ENCODE measurements at regions not wholly inside any gene's neighbourhood (a gene's known extent, or its start where the extent isn't known, plus 50 kb on each side); places are given as distances from the start of the nearest gene placed in this dataset.

GRCh38 chr18:41754332-41754731 lies 200.7 kb upstream of the PIK3C3 start:
- DNase-seq (ENCODE audit: low read depth in 2 of 2), result no peak

- DNase-seq (ENCODE audit: low read depth in 2 of 2), result no peak
Observed at GRCh38 chr18:41753826-41754225, 201.2 kb upstream of the PIK3C3 start.

GRCh38 chr18:41752826-41753225 lies 202.2 kb upstream of the PIK3C3 start:
- no peak for DNase-seq (ENCODE audit: low read depth in 2 of 2)

- DNase-seq (ENCODE audit: low read depth in 2 of 2), result no peak
Observed at GRCh38 chr18:41751652-41752051, 203.4 kb upstream of the PIK3C3 start.

GRCh38 chr18:41751161-41751560 lies 203.9 kb upstream of the PIK3C3 start:
- no peak for DNase-seq (ENCODE audit: low read depth in 2 of 2)

- no peak for DNase-seq (ENCODE audit: low read depth in 2 of 2)
Observed at GRCh38 chr18:41747723-41748242, 207.3 kb upstream of the PIK3C3 start.

- DNase-seq (ENCODE audit: low read depth in 2 of 2), result peak in 1 of 2 donors; percentile 3
Observed at GRCh38 chr18:41745166-41746049, 209.6 kb upstream of the PIK3C3 start.

- DNase-seq (ENCODE audit: low read depth in 2 of 2), result no peak
Observed at GRCh38 chr18:41744421-41745030, 210.5 kb upstream of the PIK3C3 start.

- DNase-seq (ENCODE audit: low read depth in 2 of 2), result no peak
Observed at GRCh38 chr18:41737218-41737617, 217.8 kb upstream of the PIK3C3 start.

GRCh38 chr18:41734917-41735316 lies 220.1 kb upstream of the PIK3C3 start:
- no peak for DNase-seq (ENCODE audit: low read depth in 2 of 2)

- DNase-seq (ENCODE audit: low read depth in 2 of 2), result no peak
Observed at GRCh38 chr18:41732356-41732755, 222.7 kb upstream of the PIK3C3 start.

- no peak for DNase-seq (ENCODE audit: low read depth in 2 of 2)
Observed at GRCh38 chr18:41731884-41732283, 223.2 kb upstream of the PIK3C3 start.

- no peak for DNase-seq (ENCODE audit: low read depth in 2 of 2)
Observed at GRCh38 chr18:41724195-41724594, 230.8 kb upstream of the PIK3C3 start.

- DNase-seq (ENCODE audit: low read depth in 2 of 2), result no peak
Observed at GRCh38 chr18:41721103-41721790, 233.8 kb upstream of the PIK3C3 start.

- DNase-seq (ENCODE audit: low read depth in 2 of 2), result no peak
Observed at GRCh38 chr18:41720226-41720625, 234.8 kb upstream of the PIK3C3 start.

- no peak for DNase-seq (ENCODE audit: low read depth in 2 of 2)
Observed at GRCh38 chr18:41719808-41720207, 235.2 kb upstream of the PIK3C3 start.

- DNase-seq (ENCODE audit: low read depth in 2 of 2), result no peak
Observed at GRCh38 chr18:41714872-41715271, 240.2 kb upstream of the PIK3C3 start.

- no peak for DNase-seq (ENCODE audit: low read depth in 2 of 2)
Observed at GRCh38 chr18:41713969-41714825, 240.8 kb upstream of the PIK3C3 start.

- no peak for DNase-seq (ENCODE audit: low read depth in 2 of 2)
Observed at GRCh38 chr18:41706301-41706700, 248.7 kb upstream of the PIK3C3 start.

- DNase-seq (ENCODE audit: low read depth in 2 of 2), result no peak
Observed at GRCh38 chr18:41703744-41704530, 251.1 kb upstream of the PIK3C3 start.
